H54 (cell line): ENCODE measurements at regions not wholly inside any gene's neighbourhood (a gene's known extent, or its start where the extent isn't known, plus 50 kb on each side); places are given as distances from the start of the nearest gene placed in this dataset.

Experiments used
- DNase-seq: peaks from one replicate; pipeline ENCODE4 v3.0.0; 2011; ENCODE audit warnings: low spot score, mixed read lengths; ENCODE audit not compliant: insufficient read length
- FAIRE-seq: peaks from 3 replicates; lab custom pipeline; 2011; peaks lifted over from hg19 to GRCh38; lab: Jason Lieb, UNC
- POLR2A ChIP-seq: IDR thresholded peaks from 2 replicates; pipeline ENCODE4 v1.6.1; 2011; ENCODE audit warnings: low read depth, mild to moderate bottlenecking, low read length

- no peak for FAIRE-seq
- TF ChIP-seq POLR2A: no peak
Measured at GRCh38 chr7:79912213-79912633, 222.4 kb upstream of the GNAI1 start.

GRCh38 chr7:79911420-79911819 lies 223.2 kb upstream of the GNAI1 start:
- no peak for TF ChIP-seq POLR2A
- DNase-seq (no peak), FAIRE-seq (no peak)

More at GRCh38 chr7:79912213-79912633, 222.4 kb upstream of the GNAI1 start:
- no peak for DNase-seq

GRCh38 chr7:79909176-79909575 lies 225.5 kb upstream of the GNAI1 start:
- DNase-seq: no peak
- no peak for FAIRE-seq
- TF ChIP-seq POLR2A: no peak

GRCh38 chr7:79897166-79897565 lies 237.5 kb upstream of the GNAI1 start:
- DNase-seq: no peak
- FAIRE-seq: no peak

GRCh38 chr7:79893991-79894390 lies 240.6 kb upstream of the GNAI1 start:
- no peak for TF ChIP-seq POLR2A
- FAIRE-seq: no peak

More at GRCh38 chr7:79897166-79897565, 237.5 kb upstream of the GNAI1 start:
- TF ChIP-seq POLR2A: no peak

GRCh38 chr7:79882922-79883321 lies 251.7 kb upstream of the GNAI1 start:
- FAIRE-seq (no peak), DNase-seq (no peak)
- TF ChIP-seq POLR2A: no peak

More at GRCh38 chr7:79893991-79894390, 240.6 kb upstream of the GNAI1 start:
- DNase-seq: no peak

- FAIRE-seq (no peak), DNase-seq (no peak)
- no peak for TF ChIP-seq POLR2A
Measured at GRCh38 chr7:79880312-79880711, 254.3 kb upstream of the GNAI1 start.

GRCh38 chr7:79877874-79878465 lies 256.7 kb upstream of the GNAI1 start:
- no peak for TF ChIP-seq POLR2A
- FAIRE-seq (no peak), DNase-seq (no peak)

GRCh38 chr7:79876848-79877252 lies 257.8 kb upstream of the GNAI1 start:
- DNase-seq: no peak
- FAIRE-seq: peak; percentile 94

GRCh38 chr7:79874797-79875196 lies 259.8 kb upstream of the GNAI1 start:
- TF ChIP-seq POLR2A: no peak
- FAIRE-seq (no peak), DNase-seq (no peak)

More at GRCh38 chr7:79876848-79877252, 257.8 kb upstream of the GNAI1 start:
- TF ChIP-seq POLR2A: no peak

GRCh38 chr7:79872176-79872575 lies 262.5 kb upstream of the GNAI1 start:
- no peak for TF ChIP-seq POLR2A
- DNase-seq: no peak
- FAIRE-seq: no peak

- no peak for TF ChIP-seq POLR2A
- DNase-seq (no peak), FAIRE-seq (no peak)
Measured at GRCh38 chr7:79868010-79868409, 266.6 kb upstream of the GNAI1 start.

- no peak for TF ChIP-seq POLR2A
- no peak for DNase-seq
- FAIRE-seq: no peak
Measured at GRCh38 chr7:79862447-79863210, 272.0 kb upstream of the GNAI1 start.

GRCh38 chr7:79855172-79855571 lies 279.5 kb upstream of the GNAI1 start:
- TF ChIP-seq POLR2A: no peak
- FAIRE-seq (no peak), DNase-seq (no peak)
